ENCODE measurements at regions not wholly inside any gene's neighbourhood (a gene's known extent, or its start where the extent isn't known, plus 50 kb on each side); places are given as distances from the start of the nearest gene placed in this dataset.

GRCh38 chr9:107928701-107929371 is 439.3 kb upstream of the KLF4 start:
- Histone ChIP-seq H3K27ac (ENCODE audit: control insufficient read depth, insufficient read depth, low read length) (no peak overlapping the region), H3K9ac (ENCODE audit: control insufficient read depth, extremely low read depth, insufficient read depth, low read length) (no peak overlapping the region), H2AFZ (ENCODE audit: control insufficient read depth, low read length) (no peak overlapping the region), H3K36me3 (ENCODE audit: control insufficient read depth in 2 of 2, extremely low read depth in 1 of 2, insufficient read depth in 2 of 2, low read length in 2 of 2) (no peaks in the 10 kb centered on the region), H3K4me3 (ENCODE audit: control insufficient read depth in 2 of 3, extremely low read depth in 1 of 3, insufficient read depth in 2 of 3, low read depth in 1 of 3, low read length in 3 of 3) (no peak overlapping the region), H3K4me1 (ENCODE audit: control insufficient read depth, extremely low read depth, insufficient read depth, low read length) (no peaks in the 10 kb centered on the region), H4K20me1 (ENCODE audit: control insufficient read depth, extremely low read depth, insufficient read depth, low read length) (no peaks in the 10 kb centered on the region), H3K4me2 (ENCODE audit: control insufficient read depth, extremely low read depth, insufficient read depth, low read depth, low read length) (no peak overlapping the region), H3K27me3 (ENCODE audit: control insufficient read depth, extremely low read depth, insufficient read depth, low read length) (peaks cover 4% of the 10 kb centered on the region), H3K9me1 (ENCODE audit: control insufficient read depth, extremely low read depth, insufficient read depth, low read length) (no peaks in the 10 kb centered on the region), H3K9me3 (ENCODE audit: control insufficient read depth, low read depth, low read length) (no peaks in the 10 kb centered on the region), H3K79me2 (ENCODE audit: control insufficient read depth, insufficient read depth, low read length) (no peaks in the 10 kb centered on the region)
- dilution Hi-C loops (cut with MboI; ENCODE audit: extremely low pct_ligation_motif_present, low sequenced_read_pairs) = no loop called here
- TF ChIP-seq CTCF (optimal IDR thresholded peaks at IDR 0.05 in 1 of 3, IDR thresholded peaks at IDR 0.05 in 1 of 3, conservative IDR thresholded peaks at IDR 0.05 in 1 of 3; ENCODE audit: extremely low read depth in 1 of 3, insufficient read depth in 2 of 3, low read length in 3 of 3) (no peak), EZH2 (IDR thresholded peaks at IDR 0.05; ENCODE audit: low read length) (no peak)
- no peak for DNase-seq (ENCODE audit: low read depth, low spot score)
- no peak for FAIRE-seq

- DNase-seq (ENCODE audit: low read depth, low spot score) (no peak), FAIRE-seq (no peak)
- no peaks in the 10 kb centered on the region for H3K79me2 ChIP-seq (ENCODE audit: control insufficient read depth, insufficient read depth, low read length)
- no peak overlapping the region for H3K9ac ChIP-seq (ENCODE audit: control insufficient read depth, extremely low read depth, insufficient read depth, low read length)
- H3K27me3 ChIP-seq (ENCODE audit: control insufficient read depth, extremely low read depth, insufficient read depth, low read length) = no peaks in the 10 kb centered on the region
- no peaks in the 10 kb centered on the region for H3K4me1 ChIP-seq (ENCODE audit: control insufficient read depth, extremely low read depth, insufficient read depth, low read length)
- no peak overlapping the region for H2AFZ ChIP-seq (ENCODE audit: control insufficient read depth, low read length)
- H3K9me1 ChIP-seq (ENCODE audit: control insufficient read depth, extremely low read depth, insufficient read depth, low read length) = no peaks in the 10 kb centered on the region
- no peak for TF ChIP-seq EZH2 (IDR thresholded peaks at IDR 0.05; ENCODE audit: low read length)
- no peak for TF ChIP-seq CTCF (optimal IDR thresholded peaks at IDR 0.05 in 1 of 3, IDR thresholded peaks at IDR 0.05 in 1 of 3, conservative IDR thresholded peaks at IDR 0.05 in 1 of 3; ENCODE audit: extremely low read depth in 1 of 3, insufficient read depth in 2 of 3, low read length in 3 of 3)
- no peaks in the 10 kb centered on the region for H4K20me1 ChIP-seq (ENCODE audit: control insufficient read depth, extremely low read depth, insufficient read depth, low read length)
- H3K9me3 ChIP-seq (ENCODE audit: control insufficient read depth, low read depth, low read length) = no peaks in the 10 kb centered on the region
- no peak overlapping the region for H3K27ac ChIP-seq (ENCODE audit: control insufficient read depth, insufficient read depth, low read length)
- no peak overlapping the region for H3K4me3 ChIP-seq (ENCODE audit: control insufficient read depth in 2 of 3, extremely low read depth in 1 of 3, insufficient read depth in 2 of 3, low read depth in 1 of 3, low read length in 3 of 3)
- H3K36me3 ChIP-seq (ENCODE audit: control insufficient read depth in 2 of 2, extremely low read depth in 1 of 2, insufficient read depth in 2 of 2, low read length in 2 of 2) = no peaks in the 10 kb centered on the region
- dilution Hi-C loops (cut with MboI; ENCODE audit: extremely low pct_ligation_motif_present, low sequenced_read_pairs) = no loop called here
- H3K4me2 ChIP-seq (ENCODE audit: control insufficient read depth, extremely low read depth, insufficient read depth, low read depth, low read length) = no peak overlapping the region
Observed at GRCh38 chr9:107927276-107927675, 437.7 kb upstream of the KLF4 start.

Measured in keratinocyte (primary cell).